IMR-90 (cell line): ENCODE measurements at regions not wholly inside any gene's neighbourhood (a gene's known extent, or its start where the extent isn't known, plus 50 kb on each side); places are given as distances from the start of the nearest gene placed in this dataset.

Experiments
- ATAC-seq: fragments of 200-7000 bp; cut with Tn5 transposase; 2 replicates; pipeline ENCODE4 v1.9.1; 2020; ENCODE audit warnings: low read depth, mild to moderate bottlenecking, moderate library complexity
- BruUV-seq: library from RNA; stranded (reverse); fragments of 400-500 nt; replicated peaks from 2 replicates; lab custom pipeline; 2021; lab: Mats Ljungman, UMichigan
- CTCF ChIA-PET: fragments of 300-600 bp; formaldehyde crosslinking; extraction: SDS; loops from one replicate; lab custom pipeline; 2021; ENCODE audit warnings: antibody characterized with exemption; lab: Yijun Ruan, JAX
- POLR2A ChIA-PET: fragments of 300-600 bp; sonication (Branson Sonifier 250); formaldehyde crosslinking; loops from one replicate; lab custom pipeline; 2022; ENCODE audit warnings: antibody characterized with exemption; ENCODE audit not compliant: unreplicated experiment; lab: Charles Lee
- DNase-seq: peaks from one replicate; pipeline ENCODE4 v3.0.0; 2013
- H2AFZ ChIP-seq: replicated peaks from 2 replicates; pipeline ENCODE3; 2013; ENCODE audit warnings: low read length, mild to moderate bottlenecking; ENCODE audit not compliant: poor library complexity
- H2AK5ac ChIP-seq: 2 replicates; pipeline ENCODE4 v1.6.1; 2013; ENCODE audit warnings: low read depth, low read length, inconsistent platforms
- H2AK9ac ChIP-seq: replicated peaks from 2 replicates; pipeline ENCODE3; 2013; ENCODE audit warnings: mild to moderate bottlenecking, low read depth, low read length, moderate library complexity; ENCODE audit not compliant: poor library complexity
- H2BK120ac ChIP-seq: 2 replicates; pipeline ENCODE4 v1.6.1; 2013; ENCODE audit warnings: low read depth, low read length, inconsistent platforms
- H2BK15ac ChIP-seq: 3 replicates; pipeline ENCODE4 v1.6.1; 2013; ENCODE audit warnings: low read depth, low read length, inconsistent platforms
- H2BK20ac ChIP-seq: 2 replicates; pipeline ENCODE4 v1.6.1; 2013; ENCODE audit warnings: low read depth, mild to moderate bottlenecking, inconsistent platforms, low read length, moderate library complexity
- H2BK5ac ChIP-seq: 2 replicates; pipeline ENCODE4 v1.6.1; 2013; ENCODE audit warnings: mild to moderate bottlenecking, low read depth, low read length, inconsistent platforms; ENCODE audit not compliant: poor library complexity, severe bottlenecking
- H3K14ac ChIP-seq: replicated peaks from 2 replicates; pipeline ENCODE4 v1.6.1; 2013; ENCODE audit warnings: low read depth, low read length, inconsistent platforms
- H3K18ac ChIP-seq: 2 replicates; pipeline ENCODE4 v1.6.1; 2013; ENCODE audit warnings: low read depth, low read length, control low read depth
- H3K23ac ChIP-seq: 2 replicates; pipeline ENCODE4 v1.6.1; 2013; ENCODE audit warnings: low read depth, low read length, inconsistent platforms
- H3K27ac ChIP-seq: 2 replicates; pipeline ENCODE4 v1.5.1; 2013; ENCODE audit warnings: mild to moderate bottlenecking, control low read depth, low read length; ENCODE audit not compliant: insufficient read depth
- H3K27me3 ChIP-seq: 2 replicates; pipeline ENCODE4 v1.6.1; 2013; ENCODE audit warnings: low read length; ENCODE audit not compliant: control insufficient read depth, insufficient read depth
- H3K36me3 ChIP-seq: 2 replicates; pipeline ENCODE4 v1.6.1; 2013; ENCODE audit warnings: low read length, mixed read lengths; ENCODE audit not compliant: control insufficient read depth, insufficient read depth
- H3K4ac ChIP-seq: 2 replicates; pipeline ENCODE4 v1.6.1; 2013; ENCODE audit warnings: low read depth, low read length, inconsistent platforms
- H3K4me1 ChIP-seq: 2 replicates; pipeline ENCODE4 v1.6.1; 2013; ENCODE audit warnings: low read length, mixed read lengths; ENCODE audit not compliant: control insufficient read depth, insufficient read depth
- H3K4me2 ChIP-seq: 2 replicates; pipeline ENCODE4 v1.6.1; 2013; ENCODE audit warnings: low read depth, mild to moderate bottlenecking, control low read depth, low read length, moderate library complexity
- H3K4me3 ChIP-seq: 2 replicates; pipeline ENCODE4 v1.5.1; 2013; ENCODE audit warnings: low read depth, mild to moderate bottlenecking, control low read depth, low read length, moderate library complexity; ENCODE audit not compliant: insufficient read depth
- H3K56ac ChIP-seq: 2 replicates; pipeline ENCODE4 v1.6.1; 2013; ENCODE audit warnings: low read length, inconsistent platforms; ENCODE audit not compliant: insufficient read depth; ENCODE audit errors: extremely low read depth
- H3K79me1 ChIP-seq, 2 experiments: 2 replicates each; pipeline ENCODE4 v1.6.1; 2013; ENCODE audit warnings: low read length in 2 of 2, inconsistent platforms in 1 of 2, low read depth in 1 of 2
- H3K9ac ChIP-seq: 2 replicates; pipeline ENCODE4 v1.6.1; 2013; ENCODE audit warnings: low read depth, low read length, control low read depth
- H3K9me1 ChIP-seq: 2 replicates; pipeline ENCODE4 v1.6.1; 2013; ENCODE audit warnings: low read length, inconsistent platforms; ENCODE audit not compliant: insufficient read depth
- H3K9me3 ChIP-seq: 2 replicates; pipeline ENCODE4 v1.6.1; 2013; ENCODE audit warnings: low read length; ENCODE audit not compliant: control insufficient read depth, insufficient read depth
- H4K20me1 ChIP-seq: 2 replicates; pipeline ENCODE4 v1.6.1; 2013; ENCODE audit warnings: low read length, inconsistent platforms; ENCODE audit not compliant: insufficient read depth
- H4K5ac ChIP-seq: 2 replicates; pipeline ENCODE4 v1.6.1; 2013; ENCODE audit warnings: mild to moderate bottlenecking, low read depth, low read length, control low read depth
- H4K8ac ChIP-seq, 2 experiments: 2 replicates each; pipeline ENCODE4 v1.6.1; 2013; ENCODE audit warnings: low read depth in 2 of 2, low read length in 2 of 2, control low read depth in 1 of 2, inconsistent platforms in 1 of 2
- H4K91ac ChIP-seq: 2 replicates; pipeline ENCODE4 v1.6.1; 2013; ENCODE audit warnings: low read depth, low read length, inconsistent platforms; ENCODE audit not compliant: insufficient read depth
- BHLHE40 ChIP-seq: fragments of 150-350 bp; IDR thresholded peaks from 2 replicates; pipeline ENCODE4 v1.6.1; 2016; ENCODE audit warnings: mild to moderate bottlenecking, low read depth, low read length
- CEBPB ChIP-seq: IDR thresholded peaks from 2 replicates; pipeline ENCODE4 v1.6.1; 2012; ENCODE audit warnings: low read depth, low read length, improper control_type of control experiment
- CHD1 ChIP-seq: IDR thresholded peaks from 2 replicates; pipeline ENCODE4 v1.6.1; 2012; ENCODE audit warnings: low read depth, low read length, improper control_type of control experiment
- FOS ChIP-seq: fragments of 150-350 bp; IDR thresholded peaks from 2 replicates; pipeline ENCODE4 v1.6.1; 2016; ENCODE audit warnings: low read depth, low read length
- MAFK ChIP-seq: IDR thresholded peaks from 2 replicates; pipeline ENCODE4 v1.6.1; 2012; ENCODE audit warnings: low read depth, low read length, improper control_type of control experiment
- MAZ ChIP-seq: IDR thresholded peaks from 2 replicates; pipeline ENCODE4 v1.6.1; 2012; ENCODE audit warnings: low read depth, mild to moderate bottlenecking, low read length, improper control_type of control experiment, moderate library complexity, borderline replicate concordance
- MXI1 ChIP-seq: IDR thresholded peaks from 2 replicates; pipeline ENCODE4 v1.6.1; 2012; ENCODE audit warnings: low read depth, mild to moderate bottlenecking, low read length, moderate library complexity, borderline replicate concordance
- NFE2L2 ChIP-seq: fragments of 150-350 bp; IDR thresholded peaks from 2 replicates; pipeline ENCODE4 v1.6.1; 2016; ENCODE audit warnings: low read depth, mild to moderate bottlenecking, low read length
- POLR2A ChIP-seq: IDR thresholded peaks from 2 replicates; pipeline ENCODE4 v1.6.1; 2012; ENCODE audit warnings: mild to moderate bottlenecking, low read depth, low read length
- RAD21 ChIP-seq: IDR thresholded peaks from 2 replicates; pipeline ENCODE4 v1.6.1; 2012; ENCODE audit warnings: low read length, improper control_type of control experiment
- RCOR1 ChIP-seq: IDR thresholded peaks from 2 replicates; pipeline ENCODE4 v1.6.1; 2012; ENCODE audit warnings: mild to moderate bottlenecking, low read length, improper control_type of control experiment; ENCODE audit not compliant: insufficient replicate concordance
- RFX5 ChIP-seq: IDR thresholded peaks from 2 replicates; pipeline ENCODE4 v1.8.0; 2012; ENCODE audit warnings: low read depth, mild to moderate bottlenecking, low read length, moderate library complexity
- SMC3 ChIP-seq: fragments of 150-350 bp; IDR thresholded peaks from 2 replicates; pipeline ENCODE4 v1.6.1; 2016; ENCODE audit warnings: low read depth, mild to moderate bottlenecking, antibody characterized with exemption, low read length, moderate library complexity
- WGBS, 2 experiments: methylation state at CpG; one replicate each; pipeline versions ENCODE4 v1.1.5 to v1.1.7; 2013; ENCODE audit warnings: missing lambda C conversion rate in 2 of 2; ENCODE audit not compliant: insufficient read length in 1 of 2; ENCODE audit errors: extremely low coverage in 2 of 2; 5-methylcytosine and 5-hydroxymethylcytosine counted together
- dilution Hi-C: fragments of 300-500 bp; cut with HindIII; formaldehyde crosslinking; loops from one replicate; pipeline ENCODE4 v1.14.3; 2018; ENCODE audit warnings: low sequenced_read_pairs; ENCODE audit not compliant: unreplicated experiment
- in situ Hi-C: fragments of 300-500 bp; cut with MboI; formaldehyde crosslinking; loops from 3 replicates; pipeline ENCODE4 v1.14.3; 2019; ENCODE audit warnings: low sequenced_read_pairs, inconsistent platforms, mixed read lengths
- intact Hi-C: fragments of 100-400 bp; cut with micrococcal nuclease; formaldehyde crosslinking; loops from 2 replicates; pipeline ENCODE4 v1.10.0; 2022
- TF ChIP-seq, protein P1 (sequence below): conservative IDR thresholded peaks from 2 replicates; pipeline ENCODE4 v1.5.1; 2012; ENCODE audit warnings: mild to moderate bottlenecking, low read depth, low read length, improper control_type of control experiment
- TF ChIP-seq, protein P2 (sequence below): fragments of 150-350 bp; IDR thresholded peaks from 2 replicates; pipeline ENCODE4 v1.6.1; 2017; ENCODE audit warnings: mild to moderate bottlenecking, antibody characterized with exemption, low read length, low read depth

- no peak for TF ChIP-seq POLR2A
Observed at GRCh38 chr11:116166573-116167465, 606.0 kb downstream of the BUD13 start (continued).

GRCh38 chr11:116164843-116165242 is 607.9 kb downstream of the BUD13 start:
- Histone ChIP-seq H3K36me3 (no peaks in the 10 kb centered on the region), H3K79me1 (no peaks in the 10 kb centered on the region), H3K9ac (no peak overlapping the region), H3K23ac (no peak overlapping the region), H3K4me1 (no peaks in the 10 kb centered on the region), H2AK9ac (no peak overlapping the region), H4K5ac (no peak overlapping the region), H3K18ac (no peak overlapping the region), H2BK15ac (no peak overlapping the region), H4K8ac (no peak overlapping the region), H2BK5ac (no peak overlapping the region), H3K9me1 (no peaks in the 10 kb centered on the region), H3K4me2 (no peak overlapping the region), H2BK120ac (no peak overlapping the region), H3K27me3 (peaks cover 4% of the 10 kb centered on the region; the same call in 1 of the 2 replicates), H2AK5ac (no peak overlapping the region), H3K14ac (no peak overlapping the region), H3K9me3 (no peaks in the 10 kb centered on the region), H2AFZ (no peak overlapping the region), H3K27ac (no peak overlapping the region), H3K4ac (no peak overlapping the region), H4K91ac (no peak overlapping the region), H4K20me1 (no peaks in the 10 kb centered on the region), H3K4me3 (no peak overlapping the region), H2BK20ac (no peak overlapping the region), H3K56ac (no peak overlapping the region)
- in situ Hi-C loops = no loop called here
- ATAC-seq = no peak
- no TSS peak for BruUV-seq
- CTCF ChIA-PET = no interaction called here
- POLR2A ChIA-PET = no interaction called here
- dilution Hi-C loops = no loop called here
- no CpG with 5 or more reads among the region's 5 CpGs for WGBS, 2 experiments
- intact Hi-C loops = no loop called here
- TF ChIP-seq POLR2A = no peak
- no peak for TF ChIP-seq NFE2L2
- TF ChIP-seq, protein P1, sequence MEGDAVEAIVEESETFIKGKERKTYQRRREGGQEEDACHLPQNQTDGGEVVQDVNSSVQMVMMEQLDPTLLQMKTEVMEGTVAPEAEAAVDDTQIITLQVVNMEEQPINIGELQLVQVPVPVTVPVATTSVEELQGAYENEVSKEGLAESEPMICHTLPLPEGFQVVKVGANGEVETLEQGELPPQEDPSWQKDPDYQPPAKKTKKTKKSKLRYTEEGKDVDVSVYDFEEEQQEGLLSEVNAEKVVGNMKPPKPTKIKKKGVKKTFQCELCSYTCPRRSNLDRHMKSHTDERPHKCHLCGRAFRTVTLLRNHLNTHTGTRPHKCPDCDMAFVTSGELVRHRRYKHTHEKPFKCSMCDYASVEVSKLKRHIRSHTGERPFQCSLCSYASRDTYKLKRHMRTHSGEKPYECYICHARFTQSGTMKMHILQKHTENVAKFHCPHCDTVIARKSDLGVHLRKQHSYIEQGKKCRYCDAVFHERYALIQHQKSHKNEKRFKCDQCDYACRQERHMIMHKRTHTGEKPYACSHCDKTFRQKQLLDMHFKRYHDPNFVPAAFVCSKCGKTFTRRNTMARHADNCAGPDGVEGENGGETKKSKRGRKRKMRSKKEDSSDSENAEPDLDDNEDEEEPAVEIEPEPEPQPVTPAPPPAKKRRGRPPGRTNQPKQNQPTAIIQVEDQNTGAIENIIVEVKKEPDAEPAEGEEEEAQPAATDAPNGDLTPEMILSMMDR = no peak
- no peak for TF ChIP-seq RFX5
- TF ChIP-seq, protein P2, sequence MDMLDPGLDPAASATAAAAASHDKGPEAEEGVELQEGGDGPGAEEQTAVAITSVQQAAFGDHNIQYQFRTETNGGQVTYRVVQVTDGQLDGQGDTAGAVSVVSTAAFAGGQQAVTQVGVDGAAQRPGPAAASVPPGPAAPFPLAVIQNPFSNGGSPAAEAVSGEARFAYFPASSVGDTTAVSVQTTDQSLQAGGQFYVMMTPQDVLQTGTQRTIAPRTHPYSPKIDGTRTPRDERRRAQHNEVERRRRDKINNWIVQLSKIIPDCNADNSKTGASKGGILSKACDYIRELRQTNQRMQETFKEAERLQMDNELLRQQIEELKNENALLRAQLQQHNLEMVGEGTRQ = no peak
- TF ChIP-seq BHLHE40 = no peak
- TF ChIP-seq FOS = no peak
- no peak for TF ChIP-seq CEBPB
- no peak for TF ChIP-seq MXI1
- no peak for TF ChIP-seq MAZ
- no peak for TF ChIP-seq RCOR1
- no peak for TF ChIP-seq MAFK
- no peak for TF ChIP-seq SMC3
- no peak for TF ChIP-seq CHD1
- no peak for TF ChIP-seq RAD21
- DNase-seq = no peak
